ENCODE measurements at regions not wholly inside any gene's neighbourhood (a gene's known extent, or its start where the extent isn't known, plus 50 kb on each side); places are given as distances from the start of the nearest gene placed in this dataset.

DNA sequence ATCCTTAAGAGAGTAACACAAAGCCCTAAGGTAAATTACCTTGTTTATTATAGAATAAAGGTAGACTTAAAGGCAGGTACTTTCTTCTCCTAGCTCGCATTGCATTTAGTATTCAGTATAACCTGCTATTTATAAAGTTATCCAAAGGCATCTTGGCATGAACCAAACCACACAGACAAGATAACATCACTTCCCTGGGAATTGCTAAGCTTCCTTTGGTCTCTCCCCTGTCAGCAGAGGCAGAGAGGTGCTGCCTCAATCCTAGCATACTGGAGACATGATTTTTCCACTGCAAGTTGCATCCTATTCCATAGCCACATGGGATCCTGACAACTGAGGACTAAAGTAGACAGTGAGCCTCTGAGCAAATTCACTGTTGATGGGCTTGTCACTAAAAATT lies 101.7 kb upstream of the IL6 start:
- TF ChIP-seq CTCF (IDR thresholded peaks at IDR 0.05) (no peak), FOXP4 (CRISPR knock-in tag; IDR thresholded peaks at IDR 0.05) (no peak), NFYB (CRISPR knock-in tag; conservative IDR thresholded peaks at IDR 0.05; ENCODE audit: low read depth) (no peak), ZNF138 (CRISPR knock-in tag; conservative IDR thresholded peaks at IDR 0.05) (no peak), TEAD4 (CRISPR knock-in tag; IDR thresholded peaks at IDR 0.05) (no peak), ZBTB43 (CRISPR knock-in tag; IDR thresholded peaks at IDR 0.05) (no peak), TP53 (CRISPR knock-in tag; IDR thresholded peaks at IDR 0.05) (no peak)
- TF ChIP-seq, protein P1, sequence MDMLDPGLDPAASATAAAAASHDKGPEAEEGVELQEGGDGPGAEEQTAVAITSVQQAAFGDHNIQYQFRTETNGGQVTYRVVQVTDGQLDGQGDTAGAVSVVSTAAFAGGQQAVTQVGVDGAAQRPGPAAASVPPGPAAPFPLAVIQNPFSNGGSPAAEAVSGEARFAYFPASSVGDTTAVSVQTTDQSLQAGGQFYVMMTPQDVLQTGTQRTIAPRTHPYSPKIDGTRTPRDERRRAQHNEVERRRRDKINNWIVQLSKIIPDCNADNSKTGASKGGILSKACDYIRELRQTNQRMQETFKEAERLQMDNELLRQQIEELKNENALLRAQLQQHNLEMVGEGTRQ (CRISPR knock-in tag; IDR thresholded peaks at IDR 0.05): no peak

Data from WTC11 (cell line).